ENCODE measurements at regions not wholly inside any gene's neighbourhood (a gene's known extent, or its start where the extent isn't known, plus 50 kb on each side); places are given as distances from the start of the nearest gene placed in this dataset.

- no peak overlapping the region for H3K4me2 ChIP-seq (ENCODE audit: control insufficient read depth, extremely low read depth, insufficient read depth, low read depth, low read length)
- no peaks in the 10 kb centered on the region for H4K20me1 ChIP-seq (ENCODE audit: control insufficient read depth, extremely low read depth, insufficient read depth, low read length)
- H2AFZ ChIP-seq (ENCODE audit: control insufficient read depth, low read length) = no peak overlapping the region
- dilution Hi-C loops (cut with MboI; ENCODE audit: extremely low pct_ligation_motif_present, low sequenced_read_pairs) = no loop called here
- no peaks in the 10 kb centered on the region for H3K9me3 ChIP-seq (ENCODE audit: control insufficient read depth, low read depth, low read length)
- H3K36me3 ChIP-seq (ENCODE audit: control insufficient read depth in 2 of 2, extremely low read depth in 1 of 2, insufficient read depth in 2 of 2, low read length in 2 of 2) = no peaks in the 10 kb centered on the region
- no peaks in the 10 kb centered on the region for H3K79me2 ChIP-seq (ENCODE audit: control insufficient read depth, insufficient read depth, low read length)
- no peak overlapping the region for H3K4me3 ChIP-seq (ENCODE audit: control insufficient read depth in 2 of 3, extremely low read depth in 1 of 3, insufficient read depth in 2 of 3, low read depth in 1 of 3, low read length in 3 of 3)
- DNase-seq (ENCODE audit: low read depth, low spot score) (no peak), FAIRE-seq (no peak)
- H3K27me3 ChIP-seq (ENCODE audit: control insufficient read depth, extremely low read depth, insufficient read depth, low read length) = no peaks in the 10 kb centered on the region
- H3K9ac ChIP-seq (ENCODE audit: control insufficient read depth, extremely low read depth, insufficient read depth, low read length) = no peak overlapping the region
- no peak overlapping the region for H3K27ac ChIP-seq (ENCODE audit: control insufficient read depth, insufficient read depth, low read length)
- TF ChIP-seq EZH2 (IDR thresholded peaks at IDR 0.05; ENCODE audit: low read length) = no peak
- no peak for TF ChIP-seq CTCF (optimal IDR thresholded peaks at IDR 0.05 in 1 of 3, IDR thresholded peaks at IDR 0.05 in 1 of 3, conservative IDR thresholded peaks at IDR 0.05 in 1 of 3; ENCODE audit: extremely low read depth in 1 of 3, insufficient read depth in 2 of 3, low read length in 3 of 3)
- no peaks in the 10 kb centered on the region for H3K4me1 ChIP-seq (ENCODE audit: control insufficient read depth, extremely low read depth, insufficient read depth, low read length)
- H3K9me1 ChIP-seq (ENCODE audit: control insufficient read depth, extremely low read depth, insufficient read depth, low read length) = no peaks in the 10 kb centered on the region
These were observed 205.7 kb upstream of the ARG1 start for GRCh38 chr6:131367206-131367873.

GRCh38 chr6:131368198-131368911, 204.7 kb upstream of the ARG1 start:
- no peak overlapping the region for H3K9ac ChIP-seq (ENCODE audit: control insufficient read depth, extremely low read depth, insufficient read depth, low read length)
- no peak overlapping the region for H3K27ac ChIP-seq (ENCODE audit: control insufficient read depth, insufficient read depth, low read length)
- H2AFZ ChIP-seq (ENCODE audit: control insufficient read depth, low read length) = no peak overlapping the region
- DNase-seq (ENCODE audit: low read depth, low spot score) (no peak), FAIRE-seq (no peak)
- H4K20me1 ChIP-seq (ENCODE audit: control insufficient read depth, extremely low read depth, insufficient read depth, low read length) = no peaks in the 10 kb centered on the region
- H3K79me2 ChIP-seq (ENCODE audit: control insufficient read depth, insufficient read depth, low read length) = no peaks in the 10 kb centered on the region
- TF ChIP-seq CTCF (optimal IDR thresholded peaks at IDR 0.05 in 1 of 3, IDR thresholded peaks at IDR 0.05 in 1 of 3, conservative IDR thresholded peaks at IDR 0.05 in 1 of 3; ENCODE audit: extremely low read depth in 1 of 3, insufficient read depth in 2 of 3, low read length in 3 of 3) (no peak), EZH2 (IDR thresholded peaks at IDR 0.05; ENCODE audit: low read length) (no peak)
- no peaks in the 10 kb centered on the region for H3K9me1 ChIP-seq (ENCODE audit: control insufficient read depth, extremely low read depth, insufficient read depth, low read length)
- H3K9me3 ChIP-seq (ENCODE audit: control insufficient read depth, low read depth, low read length) = no peaks in the 10 kb centered on the region
- no peaks in the 10 kb centered on the region for H3K27me3 ChIP-seq (ENCODE audit: control insufficient read depth, extremely low read depth, insufficient read depth, low read length)
- H3K36me3 ChIP-seq (ENCODE audit: control insufficient read depth in 2 of 2, extremely low read depth in 1 of 2, insufficient read depth in 2 of 2, low read length in 2 of 2) = no peaks in the 10 kb centered on the region
- H3K4me3 ChIP-seq (ENCODE audit: control insufficient read depth in 2 of 3, extremely low read depth in 1 of 3, insufficient read depth in 2 of 3, low read depth in 1 of 3, low read length in 3 of 3) = no peak overlapping the region
- dilution Hi-C loops (cut with MboI; ENCODE audit: extremely low pct_ligation_motif_present, low sequenced_read_pairs) = no loop called here
- H3K4me2 ChIP-seq (ENCODE audit: control insufficient read depth, extremely low read depth, insufficient read depth, low read depth, low read length) = no peak overlapping the region
- no peaks in the 10 kb centered on the region for H3K4me1 ChIP-seq (ENCODE audit: control insufficient read depth, extremely low read depth, insufficient read depth, low read length)
